Colonic mucosa (tissue), 4 donors: ENCODE measurements at regions not wholly inside any gene's neighbourhood (a gene's known extent, or its start where the extent isn't known, plus 50 kb on each side); places are given as distances from the start of the nearest gene placed in this dataset.

Source experiments
- DNase-seq: peaks from one replicate; pipeline ENCODE4 v3.0.0-alpha.2; 2020
- H3K27ac ChIP-seq: fragments of 200-600 bp; one replicate; pipeline ENCODE4 v1.8.0; 2021
- H3K27me3 ChIP-seq: fragments of 200-600 bp; one replicate; pipeline ENCODE4 v1.8.0; 2021
- H3K36me3 ChIP-seq: fragments of 200-600 bp; one replicate; pipeline ENCODE4 v1.8.0; 2021
- H3K4me1 ChIP-seq: fragments of 200-600 bp; one replicate; pipeline ENCODE4 v1.8.0; 2021; ENCODE audit warnings: mild to moderate bottlenecking
- H3K4me3 ChIP-seq: fragments of 200-600 bp; one replicate; pipeline ENCODE4 v1.8.0; 2021
- H3K9ac ChIP-seq, 2 donors: one replicate each; pipeline ENCODE4 v1.7.0; 2013; ENCODE audit warnings: control low read depth in 2 of 2, low read depth in 2 of 2, low read length in 2 of 2
- H3K9me3 ChIP-seq: fragments of 200-600 bp; one replicate; pipeline ENCODE4 v1.8.0; 2021
- CTCF ChIP-seq: fragments of 200-600 bp; IDR thresholded peaks from one replicate; pipeline ENCODE4 v1.8.0; 2022; ENCODE audit warnings: antibody characterized with exemption, mild to moderate bottlenecking
- intact Hi-C: fragments of 100-400 bp; cut with DNase I; formaldehyde crosslinking; loops from one replicate; pipeline ENCODE4 v1.14.1; 2022
- donor health status: healthy.
- donor health status: DM: no; HTN: no; CAD: no.
- donor health status: DM: no; HTN: no; CAD: no.

GRCh38 chr16:35714665-35715064, 2255.3 kb downstream of the TP53TG3F start:
- TF ChIP-seq CTCF, result no peak
- no peaks in the 10 kb centered on the region for H3K4me1 ChIP-seq
- H3K9ac ChIP-seq, result no peak overlapping the region
- H3K36me3 ChIP-seq, result no peaks in the 10 kb centered on the region
- intact Hi-C loops, result no loop called here
- H3K4me3 ChIP-seq, result no peak overlapping the region
- no peak overlapping the region for H3K27ac ChIP-seq
- H3K9me3 ChIP-seq, result no peaks in the 10 kb centered on the region
- H3K27me3 ChIP-seq, result no peaks in the 10 kb centered on the region
- no peak for DNase-seq

GRCh38 chr16:35724551-35724950, 2265.1 kb downstream of the TP53TG3F start:
- no peak overlapping the region for H3K4me3 ChIP-seq
- H3K9me3 ChIP-seq, result no peaks in the 10 kb centered on the region
- no peak overlapping the region for H3K9ac ChIP-seq
- no peak overlapping the region for H3K27ac ChIP-seq
- DNase-seq, result no peak
- no peaks in the 10 kb centered on the region for H3K4me1 ChIP-seq
- no peak for TF ChIP-seq CTCF
- no peaks in the 10 kb centered on the region for H3K36me3 ChIP-seq
- H3K27me3 ChIP-seq, result no peaks in the 10 kb centered on the region
- intact Hi-C loops, result no loop called here

GRCh38 chr16:35725949-35726348, 2266.5 kb downstream of the TP53TG3F start:
- no peaks in the 10 kb centered on the region for H3K27me3 ChIP-seq
- H3K4me3 ChIP-seq, result no peak overlapping the region
- no peaks in the 10 kb centered on the region for H3K4me1 ChIP-seq
- no peak overlapping the region for H3K9ac ChIP-seq
- intact Hi-C loops, result no loop called here
- no peaks in the 10 kb centered on the region for H3K36me3 ChIP-seq
- H3K27ac ChIP-seq, result no peak overlapping the region
- DNase-seq, result no peak
- no peaks in the 10 kb centered on the region for H3K9me3 ChIP-seq
- no peak for TF ChIP-seq CTCF

- no peak for TF ChIP-seq CTCF
- no peak overlapping the region for H3K9ac ChIP-seq
- intact Hi-C loops, result no loop called here
- no peaks in the 10 kb centered on the region for H3K36me3 ChIP-seq
- no peak overlapping the region for H3K27ac ChIP-seq
- no peaks in the 10 kb centered on the region for H3K9me3 ChIP-seq
- no peak overlapping the region for H3K4me3 ChIP-seq
- H3K4me1 ChIP-seq, result no peaks in the 10 kb centered on the region
- H3K27me3 ChIP-seq, result no peaks in the 10 kb centered on the region
- DNase-seq, result no peak
These were observed 2270.8 kb downstream of the TP53TG3F start for GRCh38 chr16:35730251-35730650.

GRCh38 chr16:35731341-35732040, 2272.1 kb downstream of the TP53TG3F start:
- TF ChIP-seq CTCF, result no peak
- H3K4me1 ChIP-seq, result no peaks in the 10 kb centered on the region
- DNase-seq, result no peak
- intact Hi-C loops, result no loop called here
- no peak overlapping the region for H3K27ac ChIP-seq
- H3K36me3 ChIP-seq, result no peaks in the 10 kb centered on the region
- no peak overlapping the region for H3K4me3 ChIP-seq
- H3K27me3 ChIP-seq, result no peaks in the 10 kb centered on the region
- no peak overlapping the region for H3K9ac ChIP-seq
- H3K9me3 ChIP-seq, result no peaks in the 10 kb centered on the region
